Heart left ventricle (tissue), 16 donors: ENCODE measurements at regions not wholly inside any gene's neighbourhood (a gene's known extent, or its start where the extent isn't known, plus 50 kb on each side); places are given as distances from the start of the nearest gene placed in this dataset.

ENCODE experiments used
- ATAC-seq, 4 donors: fragments of 200-7000 bp; cut with Tn5 transposase; one replicate each; pipeline ENCODE4 v1.9.1; 2020 to 2022; ENCODE audit warnings: moderate library complexity in 4 of 4, mild to moderate bottlenecking in 3 of 4, moderate number of reproducible peaks in 1 of 4
- DNase-seq, 5 donors: peaks; one replicate each; pipeline ENCODE4 v3.0.0-alpha.2; 2020
- H3K27ac ChIP-seq, 12 donors: fragments of 200-600 bp; sonication (generic) in 4 of 12; one replicate each; pipeline versions ENCODE4 v1.5.0 to v1.8.0; 2016 to 2022; ENCODE audit warnings: mild to moderate bottlenecking in 2 of 12
- H3K27me3 ChIP-seq, 9 donors: fragments of 200-600 bp; sonication (generic) in 2 of 9; one replicate each; pipeline versions ENCODE4 v1.5.1 to v1.8.0; 2016 to 2022; ENCODE audit warnings: mild to moderate bottlenecking in 3 of 9
- H3K36me3 ChIP-seq, 9 donors: fragments of 200-600 bp; sonication (generic) in 2 of 9; one replicate each; pipeline versions ENCODE4 v1.5.0 to v1.8.0; 2018 to 2022; ENCODE audit warnings: mild to moderate bottlenecking in 2 of 9
- H3K4me1 ChIP-seq, 12 donors: fragments of 200-600 bp; sonication (generic) in 4 of 12; one replicate each; pipeline versions ENCODE4 v1.5.0 to v1.8.0; 2016 to 2022; ENCODE audit warnings: mild to moderate bottlenecking in 3 of 12
- H3K4me3 ChIP-seq, 12 donors: fragments of 200-600 bp; sonication (generic) in 4 of 12; one replicate each; pipeline versions ENCODE4 v1.5.0 to v1.8.0; 2017 to 2022; ENCODE audit warnings: mild to moderate bottlenecking in 9 of 12, moderate library complexity in 4 of 12
- H3K9me3 ChIP-seq, 12 donors: fragments of 200-600 bp; sonication (generic) in 4 of 12; one replicate each; pipeline versions ENCODE4 v1.5.0 to v1.8.0; 2016 to 2022; ENCODE audit warnings: mild to moderate bottlenecking in 1 of 12
- POLR2A ChIP-seq, 2 donors: fragments of 450-650 bp; IDR thresholded peaks; one replicate each; pipeline ENCODE4 v1.6.1; 2017; ENCODE audit warnings: antibody characterized with exemption in 2 of 2, mild to moderate bottlenecking in 2 of 2, moderate library complexity in 2 of 2
- WGBS, 4 donors: extraction: QIAGEN DNeasy Blood & Tissue Kit in 2 of 4; methylation state at CpG; one replicate each; pipeline versions ENCODE4 v1.1.5 to v1.1.7; 2013 to 2018; 5-methylcytosine and 5-hydroxymethylcytosine counted together
- intact Hi-C, 10 donors: fragments of 100-400 bp; cut with DNase I; formaldehyde crosslinking; loops; one replicate each; pipeline versions ENCODE4 v1.11.1 to v1.14.2; 2022
- TF ChIP-seq, protein P1 (sequence below), 12 donors: fragments of 200-600 bp; sonication (generic) in 4 of 12; IDR thresholded peaks; one replicate each; pipeline versions ENCODE4 v1.5.0 to v1.8.0; 2018 to 2022; ENCODE audit warnings: antibody characterized with exemption in 12 of 12, mild to moderate bottlenecking in 5 of 12
- donor health status: ischemic (EF 13 %, LVEDD 7.1; RV severe dilation, severe dysfunction).
- donor health status: healthy with polysubstance abuse.
- donor health status: DM: no; HTN: yes; CAD: no.
- donor health status: DM: no; HTN: no; CAD: no.
- donor health status: ischemic (EF 25% LVEDD 6.9; RV normal size, moderate dysfunction).
- donor health status: ischemic (EF 25% LVEDD 5.7; RV mildly dilated, moderate dysfunction).
- donor health status: healthy.
- donor health status: DM: yes; HTN: yes; CAD: no.
- donor health status: ischemic (EF 35%, LVEDD 5.7; RV mildly dilated, moderate dysfunction).
- donor health status: nonischemic (EF 11% LVEDD 7.7; RV severe dilation, severe dysfunction).
- donor health status: DM: yes; HTN: yes; CAD: no.
- donor health status: PGD.
- donor health status: ischemic (EF 29% LVEDD 5.4; RV normal size, mild dysfunction).
- donor health status: nonischemic (EF 23%, LVEDD 6.1; RV moderate dilation, normal function).

- H3K36me3 ChIP-seq = no peaks in the 10 kb centered on the region
- intact Hi-C loops = no loop called here
- WGBS, 4 donors = 67 to 74% (median 72%) methylated on average over 7 to 18 of the region's 18 CpGs
- H3K4me1 ChIP-seq = no peaks in the 10 kb centered on the region
- no peak overlapping the region for H3K27ac ChIP-seq
- TF ChIP-seq, protein P1, sequence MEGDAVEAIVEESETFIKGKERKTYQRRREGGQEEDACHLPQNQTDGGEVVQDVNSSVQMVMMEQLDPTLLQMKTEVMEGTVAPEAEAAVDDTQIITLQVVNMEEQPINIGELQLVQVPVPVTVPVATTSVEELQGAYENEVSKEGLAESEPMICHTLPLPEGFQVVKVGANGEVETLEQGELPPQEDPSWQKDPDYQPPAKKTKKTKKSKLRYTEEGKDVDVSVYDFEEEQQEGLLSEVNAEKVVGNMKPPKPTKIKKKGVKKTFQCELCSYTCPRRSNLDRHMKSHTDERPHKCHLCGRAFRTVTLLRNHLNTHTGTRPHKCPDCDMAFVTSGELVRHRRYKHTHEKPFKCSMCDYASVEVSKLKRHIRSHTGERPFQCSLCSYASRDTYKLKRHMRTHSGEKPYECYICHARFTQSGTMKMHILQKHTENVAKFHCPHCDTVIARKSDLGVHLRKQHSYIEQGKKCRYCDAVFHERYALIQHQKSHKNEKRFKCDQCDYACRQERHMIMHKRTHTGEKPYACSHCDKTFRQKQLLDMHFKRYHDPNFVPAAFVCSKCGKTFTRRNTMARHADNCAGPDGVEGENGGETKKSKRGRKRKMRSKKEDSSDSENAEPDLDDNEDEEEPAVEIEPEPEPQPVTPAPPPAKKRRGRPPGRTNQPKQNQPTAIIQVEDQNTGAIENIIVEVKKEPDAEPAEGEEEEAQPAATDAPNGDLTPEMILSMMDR (IDR thresholded peaks at IDR 0.05) = no peak
- no peaks in the 10 kb centered on the region for H3K9me3 ChIP-seq
- ATAC-seq (no peak), DNase-seq (no peak)
- peaks cover 0 to 13% (median 0%) of the 10 kb centered on the region in 9 donors for H3K27me3 ChIP-seq
- no peak overlapping the region for H3K4me3 ChIP-seq
Measured at GRCh38 chrX:39877905-39878304, 219.9 kb downstream of the BCOR start.

GRCh38 chrX:39883666-39884065 lies 214.1 kb downstream of the BCOR start:
- Histone ChIP-seq H3K4me1 (peaks cover 0 to 9% (median 0%) of the 10 kb centered on the region in 12 donors), H3K4me3 (no peak overlapping the region), H3K36me3 (no peaks in the 10 kb centered on the region), H3K27ac (no peak overlapping the region), H3K27me3 (peaks cover 0 to 8% (median 0%) of the 10 kb centered on the region in 9 donors), H3K9me3 (no peaks in the 10 kb centered on the region)
- intact Hi-C loops = no loop called here
- TF ChIP-seq POLR2A (IDR thresholded peaks at IDR 0.05) = no peak
- TF ChIP-seq, protein P1 (IDR thresholded peaks at IDR 0.05) = no peak
- WGBS, 4 donors = 84 to 96% (median 92%) methylated on average over 3 of the region's 3 CpGs
- no peak for DNase-seq
- ATAC-seq = no peak

- Histone ChIP-seq H3K36me3 (no peaks in the 10 kb centered on the region), H3K27ac (peak overlapping the region in 4 of 12 donors; percentile 35 to 69 (median 45)), H3K4me1 (peaks cover 0 to 9% (median 0%) of the 10 kb centered on the region in 12 donors), H3K9me3 (no peaks in the 10 kb centered on the region), H3K27me3 (peaks cover 0 to 4% (median 0%) of the 10 kb centered on the region in 9 donors), H3K4me3 (no peak overlapping the region)
- intact Hi-C loops = no loop called here
- peak; percentile 29 to 71 (median 45) for DNase-seq
- TF ChIP-seq, protein P1 (IDR thresholded peaks at IDR 0.05) = no peak
- TF ChIP-seq POLR2A (IDR thresholded peaks at IDR 0.05) = no peak
- peak; percentile 67 to 76 (median 72) for ATAC-seq
- WGBS, 4 donors = 49 to 72% (median 56%) methylated on average over 3 of the region's 3 CpGs
Measured at GRCh38 chrX:39886282-39886681, 211.5 kb downstream of the BCOR start.

DNA sequence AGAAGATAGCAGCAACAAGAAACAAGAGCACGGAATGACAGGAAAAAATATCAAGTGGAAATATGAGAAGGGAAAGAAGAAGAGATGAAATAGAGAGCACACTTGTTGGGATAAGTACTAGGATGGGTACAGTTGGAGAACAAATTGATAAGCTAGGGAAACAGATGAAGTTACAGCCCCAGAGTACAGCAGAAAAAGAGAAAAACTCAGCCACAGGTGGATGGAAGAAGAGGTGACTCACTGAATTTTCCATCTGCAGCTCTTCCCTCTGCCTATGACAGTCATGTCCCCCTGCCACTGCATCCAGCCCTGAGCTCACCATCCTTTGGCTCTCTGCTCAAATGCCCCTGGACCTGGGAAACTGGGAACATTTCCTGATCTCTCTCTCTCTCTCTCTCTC lies 209.0 kb downstream of the BCOR start:
- peaks cover 0 to 9% (median 0%) of the 10 kb centered on the region in 12 donors for H3K4me1 ChIP-seq
- intact Hi-C loops = no loop called here
- no peaks in the 10 kb centered on the region for H3K9me3 ChIP-seq
- no peak overlapping the region for H3K4me3 ChIP-seq
- no peak for TF ChIP-seq POLR2A (IDR thresholded peaks at IDR 0.05)
- TF ChIP-seq, protein P1 (IDR thresholded peaks at IDR 0.05) = no peak
- peak overlapping the region in 1 of 12 donors; percentile 9 for H3K27ac ChIP-seq
- ATAC-seq (no peak), DNase-seq (no peak)
- peaks cover 0 to 5% (median 0%) of the 10 kb centered on the region in 9 donors for H3K27me3 ChIP-seq
- no peaks in the 10 kb centered on the region for H3K36me3 ChIP-seq
- WGBS, 4 donors = 54 to 73% (median 69%) methylated on average over 1 of the region's 1 CpG
